WTC11 (cell line): ENCODE measurements at regions not wholly inside any gene's neighbourhood (a gene's known extent, or its start where the extent isn't known, plus 50 kb on each side); places are given as distances from the start of the nearest gene placed in this dataset.

Experiments
- ELF4 ChIP-seq: sonication (generic); formaldehyde crosslinking; IDR thresholded peaks from 2 replicates; pipeline ENCODE4 v1.8.1; 2022; ENCODE audit warnings: low read depth, mild to moderate bottlenecking, moderate library complexity, missing genetic modification reagents
- GABPB1 ChIP-seq: sonication (generic); formaldehyde crosslinking; IDR thresholded peaks from 2 replicates; pipeline ENCODE4 v1.8.1; 2023; ENCODE audit warnings: mild to moderate bottlenecking, missing genetic modification reagents
- NR3C1 ChIP-seq: sonication (generic); formaldehyde crosslinking; conservative IDR thresholded peaks from 2 replicates; pipeline ENCODE4 v1.8.1; 2023; ENCODE audit warnings: low read depth, mild to moderate bottlenecking, missing genetic modification reagents
- TEAD4 ChIP-seq: sonication (generic); formaldehyde crosslinking; IDR thresholded peaks from 2 replicates; pipeline ENCODE4 v1.8.0; 2022; ENCODE audit warnings: mild to moderate bottlenecking, missing genetic modification reagents
- ZBTB21 ChIP-seq: sonication (generic); formaldehyde crosslinking; IDR thresholded peaks from 2 replicates; pipeline ENCODE4 v1.8.1; 2023; ENCODE audit warnings: mild to moderate bottlenecking, missing genetic modification reagents, borderline replicate concordance
- TF ChIP-seq, protein P1 (sequence below): sonication (generic); formaldehyde crosslinking; IDR thresholded peaks from 2 replicates; pipeline ENCODE4 v1.8.0; 2022; ENCODE audit warnings: mild to moderate bottlenecking, missing genetic modification reagents
- TF ChIP-seq, protein P2 (sequence below): sonication (generic); formaldehyde crosslinking; IDR thresholded peaks from 2 replicates; pipeline ENCODE4 v1.8.1; 2022; ENCODE audit warnings: low read depth, missing genetic modification reagents, borderline replicate concordance
- TF ChIP-seq, protein P3 (sequence below): fragments of 200-600 bp; IDR thresholded peaks from 2 replicates; pipeline ENCODE4 v1.8.0; 2022; ENCODE audit warnings: antibody characterized with exemption
- TF ChIP-seq, protein P4 (sequence below): sonication (generic); formaldehyde crosslinking; conservative IDR thresholded peaks from 2 replicates; pipeline ENCODE4 v1.8.1; 2022; ENCODE audit warnings: mild to moderate bottlenecking, missing genetic modification reagents
- TF ChIP-seq, protein P5 (sequence below): sonication (generic); formaldehyde crosslinking; conservative IDR thresholded peaks from 2 replicates; pipeline ENCODE4 v1.8.1; 2023; ENCODE audit warnings: mild to moderate bottlenecking, low read depth, missing genetic modification reagents, moderate library complexity
- TF ChIP-seq, protein P6 (sequence below): sonication (generic); formaldehyde crosslinking; IDR thresholded peaks from 2 replicates; pipeline ENCODE4 v1.8.1; 2023; ENCODE audit warnings: mild to moderate bottlenecking, moderate library complexity, missing genetic modification reagents
- TF ChIP-seq, protein P7 (sequence below): sonication (generic); formaldehyde crosslinking; IDR thresholded peaks from 2 replicates; pipeline ENCODE4 v1.8.0; 2023; ENCODE audit warnings: missing genetic modification reagents, mild to moderate bottlenecking, borderline replicate concordance
- TF ChIP-seq, protein P8 (sequence below): sonication (generic); formaldehyde crosslinking; IDR thresholded peaks from 2 replicates; pipeline ENCODE4 v1.8.1; 2022; ENCODE audit warnings: low read depth, mild to moderate bottlenecking, moderate library complexity, missing genetic modification reagents, borderline replicate concordance

DNA sequence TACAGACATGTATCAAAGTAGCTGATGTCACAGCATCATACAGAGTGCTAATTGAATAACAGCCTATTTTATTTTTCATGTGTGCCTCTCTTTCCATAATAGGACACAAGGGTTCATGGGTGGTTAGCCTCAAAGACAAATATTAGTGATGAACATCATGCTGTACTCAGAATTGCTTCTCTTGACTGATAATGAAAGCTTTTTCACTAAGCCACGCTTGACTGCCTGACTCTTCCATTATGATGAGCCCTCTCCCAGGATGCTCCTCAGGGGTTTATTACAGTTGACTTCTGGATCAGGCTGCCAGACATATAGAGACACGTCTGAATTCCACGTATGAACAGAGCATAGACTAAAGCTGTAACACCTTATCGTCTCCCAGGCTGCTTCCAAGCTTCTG lies 2757.5 kb downstream of the PCDH7 start:
- no peak for TF ChIP-seq GABPB1 (CRISPR knock-in tag)
- TF ChIP-seq, protein P1, sequence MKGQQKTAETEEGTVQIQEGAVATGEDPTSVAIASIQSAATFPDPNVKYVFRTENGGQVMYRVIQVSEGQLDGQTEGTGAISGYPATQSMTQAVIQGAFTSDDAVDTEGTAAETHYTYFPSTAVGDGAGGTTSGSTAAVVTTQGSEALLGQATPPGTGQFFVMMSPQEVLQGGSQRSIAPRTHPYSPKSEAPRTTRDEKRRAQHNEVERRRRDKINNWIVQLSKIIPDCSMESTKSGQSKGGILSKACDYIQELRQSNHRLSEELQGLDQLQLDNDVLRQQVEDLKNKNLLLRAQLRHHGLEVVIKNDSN (CRISPR knock-in tag) = no peak
- TF ChIP-seq, protein P2, sequence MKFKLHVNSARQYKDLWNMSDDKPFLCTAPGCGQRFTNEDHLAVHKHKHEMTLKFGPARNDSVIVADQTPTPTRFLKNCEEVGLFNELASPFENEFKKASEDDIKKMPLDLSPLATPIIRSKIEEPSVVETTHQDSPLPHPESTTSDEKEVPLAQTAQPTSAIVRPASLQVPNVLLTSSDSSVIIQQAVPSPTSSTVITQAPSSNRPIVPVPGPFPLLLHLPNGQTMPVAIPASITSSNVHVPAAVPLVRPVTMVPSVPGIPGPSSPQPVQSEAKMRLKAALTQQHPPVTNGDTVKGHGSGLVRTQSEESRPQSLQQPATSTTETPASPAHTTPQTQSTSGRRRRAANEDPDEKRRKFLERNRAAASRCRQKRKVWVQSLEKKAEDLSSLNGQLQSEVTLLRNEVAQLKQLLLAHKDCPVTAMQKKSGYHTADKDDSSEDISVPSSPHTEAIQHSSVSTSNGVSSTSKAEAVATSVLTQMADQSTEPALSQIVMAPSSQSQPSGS = no peak
- TF ChIP-seq, protein P3, sequence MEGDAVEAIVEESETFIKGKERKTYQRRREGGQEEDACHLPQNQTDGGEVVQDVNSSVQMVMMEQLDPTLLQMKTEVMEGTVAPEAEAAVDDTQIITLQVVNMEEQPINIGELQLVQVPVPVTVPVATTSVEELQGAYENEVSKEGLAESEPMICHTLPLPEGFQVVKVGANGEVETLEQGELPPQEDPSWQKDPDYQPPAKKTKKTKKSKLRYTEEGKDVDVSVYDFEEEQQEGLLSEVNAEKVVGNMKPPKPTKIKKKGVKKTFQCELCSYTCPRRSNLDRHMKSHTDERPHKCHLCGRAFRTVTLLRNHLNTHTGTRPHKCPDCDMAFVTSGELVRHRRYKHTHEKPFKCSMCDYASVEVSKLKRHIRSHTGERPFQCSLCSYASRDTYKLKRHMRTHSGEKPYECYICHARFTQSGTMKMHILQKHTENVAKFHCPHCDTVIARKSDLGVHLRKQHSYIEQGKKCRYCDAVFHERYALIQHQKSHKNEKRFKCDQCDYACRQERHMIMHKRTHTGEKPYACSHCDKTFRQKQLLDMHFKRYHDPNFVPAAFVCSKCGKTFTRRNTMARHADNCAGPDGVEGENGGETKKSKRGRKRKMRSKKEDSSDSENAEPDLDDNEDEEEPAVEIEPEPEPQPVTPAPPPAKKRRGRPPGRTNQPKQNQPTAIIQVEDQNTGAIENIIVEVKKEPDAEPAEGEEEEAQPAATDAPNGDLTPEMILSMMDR = no peak
- TF ChIP-seq ZBTB21 (CRISPR knock-in tag) = no peak
- TF ChIP-seq, protein P4, sequence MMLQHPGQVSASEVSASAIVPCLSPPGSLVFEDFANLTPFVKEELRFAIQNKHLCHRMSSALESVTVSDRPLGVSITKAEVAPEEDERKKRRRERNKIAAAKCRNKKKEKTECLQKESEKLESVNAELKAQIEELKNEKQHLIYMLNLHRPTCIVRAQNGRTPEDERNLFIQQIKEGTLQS (CRISPR knock-in tag) = no peak
- no peak for TF ChIP-seq NR3C1 (CRISPR knock-in tag)
- no peak for TF ChIP-seq ELF4 (CRISPR knock-in tag)
- TF ChIP-seq, protein P5, sequence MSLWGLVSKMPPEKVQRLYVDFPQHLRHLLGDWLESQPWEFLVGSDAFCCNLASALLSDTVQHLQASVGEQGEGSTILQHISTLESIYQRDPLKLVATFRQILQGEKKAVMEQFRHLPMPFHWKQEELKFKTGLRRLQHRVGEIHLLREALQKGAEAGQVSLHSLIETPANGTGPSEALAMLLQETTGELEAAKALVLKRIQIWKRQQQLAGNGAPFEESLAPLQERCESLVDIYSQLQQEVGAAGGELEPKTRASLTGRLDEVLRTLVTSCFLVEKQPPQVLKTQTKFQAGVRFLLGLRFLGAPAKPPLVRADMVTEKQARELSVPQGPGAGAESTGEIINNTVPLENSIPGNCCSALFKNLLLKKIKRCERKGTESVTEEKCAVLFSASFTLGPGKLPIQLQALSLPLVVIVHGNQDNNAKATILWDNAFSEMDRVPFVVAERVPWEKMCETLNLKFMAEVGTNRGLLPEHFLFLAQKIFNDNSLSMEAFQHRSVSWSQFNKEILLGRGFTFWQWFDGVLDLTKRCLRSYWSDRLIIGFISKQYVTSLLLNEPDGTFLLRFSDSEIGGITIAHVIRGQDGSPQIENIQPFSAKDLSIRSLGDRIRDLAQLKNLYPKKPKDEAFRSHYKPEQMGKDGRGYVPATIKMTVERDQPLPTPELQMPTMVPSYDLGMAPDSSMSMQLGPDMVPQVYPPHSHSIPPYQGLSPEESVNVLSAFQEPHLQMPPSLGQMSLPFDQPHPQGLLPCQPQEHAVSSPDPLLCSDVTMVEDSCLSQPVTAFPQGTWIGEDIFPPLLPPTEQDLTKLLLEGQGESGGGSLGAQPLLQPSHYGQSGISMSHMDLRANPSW (CRISPR knock-in tag) = no peak
- TF ChIP-seq, protein P6, sequence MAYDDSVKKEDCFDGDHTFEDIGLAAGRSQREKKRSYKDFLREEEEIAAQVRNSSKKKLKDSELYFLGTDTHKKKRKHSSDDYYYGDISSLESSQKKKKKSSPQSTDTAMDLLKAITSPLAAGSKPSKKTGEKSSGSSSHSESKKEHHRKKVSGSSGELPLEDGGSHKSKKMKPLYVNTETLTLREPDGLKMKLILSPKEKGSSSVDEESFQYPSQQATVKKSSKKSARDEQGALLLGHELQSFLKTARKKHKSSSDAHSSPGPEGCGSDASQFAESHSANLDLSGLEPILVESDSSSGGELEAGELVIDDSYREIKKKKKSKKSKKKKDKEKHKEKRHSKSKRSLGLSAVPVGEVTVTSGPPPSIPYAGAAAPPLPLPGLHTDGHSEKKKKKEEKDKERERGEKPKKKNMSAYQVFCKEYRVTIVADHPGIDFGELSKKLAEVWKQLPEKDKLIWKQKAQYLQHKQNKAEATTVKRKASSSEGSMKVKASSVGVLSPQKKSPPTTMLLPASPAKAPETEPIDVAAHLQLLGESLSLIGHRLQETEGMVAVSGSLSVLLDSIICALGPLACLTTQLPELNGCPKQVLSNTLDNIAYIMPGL (CRISPR knock-in tag) = no peak
- TF ChIP-seq, protein P7, sequence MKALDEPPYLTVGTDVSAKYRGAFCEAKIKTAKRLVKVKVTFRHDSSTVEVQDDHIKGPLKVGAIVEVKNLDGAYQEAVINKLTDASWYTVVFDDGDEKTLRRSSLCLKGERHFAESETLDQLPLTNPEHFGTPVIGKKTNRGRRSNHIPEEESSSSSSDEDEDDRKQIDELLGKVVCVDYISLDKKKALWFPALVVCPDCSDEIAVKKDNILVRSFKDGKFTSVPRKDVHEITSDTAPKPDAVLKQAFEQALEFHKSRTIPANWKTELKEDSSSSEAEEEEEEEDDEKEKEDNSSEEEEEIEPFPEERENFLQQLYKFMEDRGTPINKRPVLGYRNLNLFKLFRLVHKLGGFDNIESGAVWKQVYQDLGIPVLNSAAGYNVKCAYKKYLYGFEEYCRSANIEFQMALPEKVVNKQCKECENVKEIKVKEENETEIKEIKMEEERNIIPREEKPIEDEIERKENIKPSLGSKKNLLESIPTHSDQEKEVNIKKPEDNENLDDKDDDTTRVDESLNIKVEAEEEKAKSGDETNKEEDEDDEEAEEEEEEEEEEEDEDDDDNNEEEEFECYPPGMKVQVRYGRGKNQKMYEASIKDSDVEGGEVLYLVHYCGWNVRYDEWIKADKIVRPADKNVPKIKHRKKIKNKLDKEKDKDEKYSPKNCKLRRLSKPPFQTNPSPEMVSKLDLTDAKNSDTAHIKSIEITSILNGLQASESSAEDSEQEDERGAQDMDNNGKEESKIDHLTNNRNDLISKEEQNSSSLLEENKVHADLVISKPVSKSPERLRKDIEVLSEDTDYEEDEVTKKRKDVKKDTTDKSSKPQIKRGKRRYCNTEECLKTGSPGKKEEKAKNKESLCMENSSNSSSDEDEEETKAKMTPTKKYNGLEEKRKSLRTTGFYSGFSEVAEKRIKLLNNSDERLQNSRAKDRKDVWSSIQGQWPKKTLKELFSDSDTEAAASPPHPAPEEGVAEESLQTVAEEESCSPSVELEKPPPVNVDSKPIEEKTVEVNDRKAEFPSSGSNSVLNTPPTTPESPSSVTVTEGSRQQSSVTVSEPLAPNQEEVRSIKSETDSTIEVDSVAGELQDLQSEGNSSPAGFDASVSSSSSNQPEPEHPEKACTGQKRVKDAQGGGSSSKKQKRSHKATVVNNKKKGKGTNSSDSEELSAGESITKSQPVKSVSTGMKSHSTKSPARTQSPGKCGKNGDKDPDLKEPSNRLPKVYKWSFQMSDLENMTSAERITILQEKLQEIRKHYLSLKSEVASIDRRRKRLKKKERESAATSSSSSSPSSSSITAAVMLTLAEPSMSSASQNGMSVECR = no peak
- TF ChIP-seq, protein P8, sequence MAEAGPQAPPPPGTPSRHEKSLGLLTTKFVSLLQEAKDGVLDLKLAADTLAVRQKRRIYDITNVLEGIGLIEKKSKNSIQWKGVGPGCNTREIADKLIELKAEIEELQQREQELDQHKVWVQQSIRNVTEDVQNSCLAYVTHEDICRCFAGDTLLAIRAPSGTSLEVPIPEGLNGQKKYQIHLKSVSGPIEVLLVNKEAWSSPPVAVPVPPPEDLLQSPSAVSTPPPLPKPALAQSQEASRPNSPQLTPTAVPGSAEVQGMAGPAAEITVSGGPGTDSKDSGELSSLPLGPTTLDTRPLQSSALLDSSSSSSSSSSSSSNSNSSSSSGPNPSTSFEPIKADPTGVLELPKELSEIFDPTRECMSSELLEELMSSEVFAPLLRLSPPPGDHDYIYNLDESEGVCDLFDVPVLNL (CRISPR knock-in tag) = no peak
- no peak for TF ChIP-seq TEAD4 (CRISPR knock-in tag)
